ENCODE measurements at regions not wholly inside any gene's neighbourhood (a gene's known extent, or its start where the extent isn't known, plus 50 kb on each side); places are given as distances from the start of the nearest gene placed in this dataset.

DNA sequence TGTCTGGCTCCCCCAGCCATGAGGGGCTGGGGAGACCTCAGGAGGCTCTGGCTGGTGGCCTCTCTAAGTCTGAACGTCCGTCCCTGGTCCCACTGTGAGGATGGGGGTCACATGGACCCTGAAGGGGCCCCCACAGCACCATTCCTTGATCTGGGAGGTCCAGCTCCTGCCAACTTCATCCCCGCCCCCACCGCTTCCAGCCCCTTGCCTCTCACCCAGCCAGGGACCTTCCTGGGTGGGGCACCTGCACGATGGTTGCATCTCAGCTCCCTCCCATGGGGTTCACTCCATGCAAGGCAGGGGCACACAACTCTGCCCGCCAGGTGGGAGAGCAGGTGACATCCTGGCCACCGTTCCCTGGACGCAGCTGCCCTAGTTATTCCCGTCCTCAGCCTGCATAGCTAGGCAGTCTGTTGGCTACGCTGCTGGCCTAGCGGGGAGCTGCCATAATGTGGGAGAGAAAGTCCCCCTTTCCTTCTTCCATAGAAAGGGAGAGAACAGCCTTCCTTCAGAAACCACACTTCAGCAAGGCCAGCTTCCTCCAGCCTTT is 217.9 kb upstream of the RPL38 start:
- no peaks in the 10 kb centered on the region for H3K36me3 ChIP-seq (ENCODE audit: insufficient read depth, low read length)
- H3K9me3 ChIP-seq (ENCODE audit: insufficient read depth, low read depth, low read length), result no peaks in the 10 kb centered on the region
- 91% methylated on average over 10 of the region's 11 CpGs for WGBS
- no peaks in the 10 kb centered on the region for H3K4me1 ChIP-seq (ENCODE audit: insufficient read depth, low read length)
- H3K27ac ChIP-seq (ENCODE audit: low read depth, low read length), result no peak overlapping the region
- H3K4me3 ChIP-seq (ENCODE audit: low read length), result no peak overlapping the region
- no peaks in the 10 kb centered on the region for H3K27me3 ChIP-seq (ENCODE audit: insufficient read depth, low read length)
- no peak overlapping the region for H3K9ac ChIP-seq (ENCODE audit: low read depth, low read length)

DNA sequence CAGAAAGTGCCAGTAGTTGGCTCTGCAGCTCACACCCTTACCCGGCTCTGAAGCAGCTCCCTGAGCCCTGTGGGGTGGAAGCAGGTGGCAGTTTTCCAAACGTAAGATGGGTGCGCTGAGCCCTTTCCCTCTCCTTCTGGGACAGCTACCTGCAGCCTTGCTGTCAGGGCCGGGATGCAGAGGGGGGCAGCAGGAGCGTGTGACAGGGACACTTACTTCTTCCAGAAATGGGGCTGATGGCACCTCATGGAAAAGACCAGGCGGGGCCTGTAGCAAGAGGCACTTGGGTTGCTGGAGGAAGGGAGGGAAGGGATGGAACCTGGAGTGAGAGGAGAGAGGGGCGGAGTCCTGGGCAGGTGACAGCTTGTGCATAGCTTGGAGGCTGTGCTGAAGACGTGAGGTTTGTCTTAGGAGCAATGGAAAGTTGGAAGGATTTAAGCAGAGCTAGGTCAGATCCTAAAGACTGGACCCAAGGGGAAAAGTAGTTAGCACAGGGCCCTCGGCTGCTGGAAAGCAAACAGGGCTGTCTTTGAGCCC is 216.8 kb upstream of the RPL38 start:
- Histone ChIP-seq H3K27ac (ENCODE audit: low read depth, low read length) (no peak overlapping the region), H3K9me3 (ENCODE audit: insufficient read depth, low read depth, low read length) (no peaks in the 10 kb centered on the region), H3K4me1 (ENCODE audit: insufficient read depth, low read length) (no peaks in the 10 kb centered on the region), H3K9ac (ENCODE audit: low read depth, low read length) (no peak overlapping the region), H3K4me3 (ENCODE audit: low read length) (no peak overlapping the region), H3K27me3 (ENCODE audit: insufficient read depth, low read length) (no peaks in the 10 kb centered on the region), H3K36me3 (ENCODE audit: insufficient read depth, low read length) (no peaks in the 10 kb centered on the region)
- 83% methylated on average over 9 of the region's 9 CpGs for WGBS

GRCh38 chr17:73987395-73987794 is 216.1 kb upstream of the RPL38 start:
- no peaks in the 10 kb centered on the region for H3K27me3 ChIP-seq (ENCODE audit: insufficient read depth, low read length)
- no peak overlapping the region for H3K27ac ChIP-seq (ENCODE audit: low read depth, low read length)
- H3K4me1 ChIP-seq (ENCODE audit: insufficient read depth, low read length), result no peaks in the 10 kb centered on the region
- WGBS, result 93% methylated on average over 9 of the region's 9 CpGs
- no peak overlapping the region for H3K4me3 ChIP-seq (ENCODE audit: low read length)
- H3K9ac ChIP-seq (ENCODE audit: low read depth, low read length), result no peak overlapping the region
- H3K9me3 ChIP-seq (ENCODE audit: insufficient read depth, low read depth, low read length), result no peaks in the 10 kb centered on the region
- no peaks in the 10 kb centered on the region for H3K36me3 ChIP-seq (ENCODE audit: insufficient read depth, low read length)

DNA sequence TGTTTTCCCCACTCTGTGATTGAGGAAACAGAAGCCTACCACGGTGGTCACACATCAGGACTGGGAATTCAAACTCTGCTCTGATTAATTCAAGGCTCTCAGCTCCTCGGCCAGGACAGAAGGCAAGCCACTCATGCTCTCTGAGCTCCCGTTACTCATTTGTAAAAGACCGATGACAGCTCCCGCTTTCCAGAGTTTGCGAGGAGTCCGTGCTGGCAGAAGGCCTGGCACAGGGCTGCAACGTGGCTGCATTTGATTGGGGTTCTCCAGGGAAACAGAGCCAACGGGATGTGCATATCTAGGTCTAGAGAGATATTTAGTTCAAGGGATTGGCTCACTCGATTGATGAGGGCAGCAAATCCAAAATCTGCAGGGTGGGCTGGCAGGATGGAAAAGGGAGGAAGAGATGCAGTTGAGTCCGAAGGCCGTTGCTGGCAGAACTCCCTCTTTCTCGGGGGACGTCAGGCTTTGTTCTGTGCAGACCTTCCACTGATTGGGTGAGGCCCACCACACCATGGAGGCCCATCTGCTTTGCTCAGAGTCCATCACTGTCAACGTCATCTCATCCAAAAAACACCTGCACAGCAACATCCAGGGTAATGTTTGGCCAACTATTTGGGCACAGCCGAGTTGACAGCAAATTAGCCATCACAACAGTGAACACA is 215.5 kb upstream of the RPL38 start:
- Histone ChIP-seq H3K9ac (ENCODE audit: low read depth, low read length) (no peak overlapping the region), H3K27me3 (ENCODE audit: insufficient read depth, low read length) (no peaks in the 10 kb centered on the region), H3K4me3 (ENCODE audit: low read length) (no peak overlapping the region), H3K27ac (ENCODE audit: low read depth, low read length) (no peak overlapping the region), H3K36me3 (ENCODE audit: insufficient read depth, low read length) (no peaks in the 10 kb centered on the region), H3K4me1 (ENCODE audit: insufficient read depth, low read length) (no peaks in the 10 kb centered on the region), H3K9me3 (ENCODE audit: insufficient read depth, low read depth, low read length) (no peaks in the 10 kb centered on the region)
- whole genome bisulfite sequencing, result 92% methylated on average over 16 of the region's 16 CpGs

DNA sequence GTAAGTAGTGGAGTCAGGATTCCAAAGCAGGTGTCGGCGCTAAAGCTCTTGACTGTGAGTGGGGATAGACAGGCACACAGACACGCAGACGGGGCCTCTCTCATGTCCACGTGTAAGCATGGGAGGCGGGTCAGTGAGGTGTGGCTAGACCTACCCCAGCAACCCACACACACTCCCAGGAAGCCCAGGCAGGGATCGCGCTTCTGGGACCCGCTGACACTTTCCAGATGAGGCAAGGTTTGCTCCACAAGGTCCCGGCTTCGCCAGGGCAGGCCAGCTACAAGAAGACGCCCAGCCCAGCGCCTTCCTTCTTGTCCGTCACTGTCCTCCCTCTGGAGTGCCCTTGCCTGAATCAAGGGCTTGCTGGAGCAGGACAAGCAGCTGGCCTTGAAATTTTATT is 213.8 kb upstream of the RPL38 start:
- no peak overlapping the region for H3K27ac ChIP-seq (ENCODE audit: low read depth, low read length)
- no peak overlapping the region for H3K9ac ChIP-seq (ENCODE audit: low read depth, low read length)
- WGBS, result 91% methylated on average over 14 of the region's 14 CpGs
- no peaks in the 10 kb centered on the region for H3K36me3 ChIP-seq (ENCODE audit: insufficient read depth, low read length)
- H3K27me3 ChIP-seq (ENCODE audit: insufficient read depth, low read length), result no peaks in the 10 kb centered on the region
- H3K9me3 ChIP-seq (ENCODE audit: insufficient read depth, low read depth, low read length), result no peaks in the 10 kb centered on the region
- H3K4me3 ChIP-seq (ENCODE audit: low read length), result no peak overlapping the region
- H3K4me1 ChIP-seq (ENCODE audit: insufficient read depth, low read length), result no peaks in the 10 kb centered on the region

- WGBS, result 94% methylated on average over 7 of the region's 7 CpGs
- Histone ChIP-seq H3K4me1 (ENCODE audit: insufficient read depth, low read length) (no peaks in the 10 kb centered on the region), H3K4me3 (ENCODE audit: low read length) (no peak overlapping the region), H3K9me3 (ENCODE audit: insufficient read depth, low read depth, low read length) (no peaks in the 10 kb centered on the region), H3K27me3 (ENCODE audit: insufficient read depth, low read length) (no peaks in the 10 kb centered on the region), H3K36me3 (ENCODE audit: insufficient read depth, low read length) (no peaks in the 10 kb centered on the region), H3K9ac (ENCODE audit: low read depth, low read length) (no peak overlapping the region), H3K27ac (ENCODE audit: low read depth, low read length) (no peak overlapping the region)
Observed at GRCh38 chr17:73990290-73990689, 213.2 kb upstream of the RPL38 start.

DNA sequence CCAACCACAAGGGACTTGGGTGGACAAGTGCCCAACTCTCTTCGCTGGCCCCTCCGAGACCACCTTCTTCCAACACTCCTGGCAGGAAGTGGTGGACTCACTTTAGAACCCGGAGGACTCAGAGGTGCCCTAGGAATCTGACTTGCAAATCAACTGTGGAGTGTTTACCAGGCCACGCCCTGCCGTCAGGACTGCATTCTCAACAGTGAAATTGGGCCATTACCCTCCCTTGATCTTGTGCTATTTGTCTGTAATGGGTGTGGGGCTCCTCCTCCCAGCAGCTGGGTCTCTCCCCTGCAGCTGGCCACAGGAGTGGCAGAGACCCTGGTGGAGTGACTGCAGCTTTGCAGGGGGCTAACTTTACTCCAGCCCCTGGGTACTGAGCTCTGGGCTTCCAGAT is 212.2 kb upstream of the RPL38 start:
- H3K9me3 ChIP-seq (ENCODE audit: insufficient read depth, low read depth, low read length), result no peaks in the 10 kb centered on the region
- no peak overlapping the region for H3K9ac ChIP-seq (ENCODE audit: low read depth, low read length)
- H3K4me3 ChIP-seq (ENCODE audit: low read length), result no peak overlapping the region
- no peaks in the 10 kb centered on the region for H3K4me1 ChIP-seq (ENCODE audit: insufficient read depth, low read length)
- H3K36me3 ChIP-seq (ENCODE audit: insufficient read depth, low read length), result no peaks in the 10 kb centered on the region
- no peaks in the 10 kb centered on the region for H3K27me3 ChIP-seq (ENCODE audit: insufficient read depth, low read length)
- WGBS, result 70% methylated on average over 5 of the region's 5 CpGs
- H3K27ac ChIP-seq (ENCODE audit: low read depth, low read length), result no peak overlapping the region

DNA sequence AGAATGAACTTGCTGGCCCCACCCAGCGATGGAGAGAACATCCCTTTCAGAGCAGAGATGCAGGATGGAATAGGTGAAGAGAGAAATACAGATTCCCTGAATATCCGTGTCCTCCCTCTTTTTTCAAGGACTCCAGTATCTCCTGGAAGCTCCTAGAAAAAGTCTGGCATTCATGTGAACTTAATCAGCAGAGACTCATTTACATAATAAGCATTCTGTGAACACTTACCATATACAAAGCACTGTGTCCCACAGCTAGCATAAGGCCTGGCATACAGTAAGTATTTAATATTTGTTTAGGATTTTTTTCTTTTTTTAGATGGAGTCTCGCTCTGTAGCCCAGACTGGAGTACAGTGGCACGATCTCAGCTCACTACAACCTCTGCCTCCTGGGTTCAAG is 208.5 kb upstream of the RPL38 start:
- 89% methylated on average over 3 of the region's 4 CpGs for WGBS
- Histone ChIP-seq H3K36me3 (ENCODE audit: insufficient read depth, low read length) (no peaks in the 10 kb centered on the region), H3K4me3 (ENCODE audit: low read length) (no peak overlapping the region), H3K27ac (ENCODE audit: low read depth, low read length) (no peak overlapping the region), H3K9me3 (ENCODE audit: insufficient read depth, low read depth, low read length) (no peaks in the 10 kb centered on the region), H3K9ac (ENCODE audit: low read depth, low read length) (no peak overlapping the region), H3K27me3 (ENCODE audit: insufficient read depth, low read length) (no peaks in the 10 kb centered on the region), H3K4me1 (ENCODE audit: insufficient read depth, low read length) (no peaks in the 10 kb centered on the region)

DNA sequence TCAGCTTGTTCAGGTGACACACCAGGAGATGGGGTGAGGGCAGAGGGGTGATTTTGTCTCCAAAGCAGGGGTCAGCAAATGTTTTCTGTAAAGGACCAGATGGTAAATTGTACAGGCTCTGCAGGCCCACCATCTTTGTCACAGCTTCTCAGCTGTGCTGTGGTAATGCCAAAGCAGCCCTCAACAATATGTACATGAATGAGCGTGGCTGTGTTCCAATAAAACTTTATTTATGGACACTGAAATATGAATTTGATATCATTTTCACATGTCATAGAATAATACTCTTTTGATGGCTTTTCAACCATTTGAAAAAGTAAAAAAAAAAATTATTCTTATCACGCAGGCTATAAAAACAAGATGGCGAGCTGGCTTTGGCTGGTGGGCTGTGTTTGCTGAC is 206.4 kb upstream of the RPL38 start:
- WGBS, result 93% methylated on average over 3 of the region's 3 CpGs
- Histone ChIP-seq H3K27ac (ENCODE audit: low read depth, low read length) (no peak overlapping the region), H3K27me3 (ENCODE audit: insufficient read depth, low read length) (no peaks in the 10 kb centered on the region), H3K9me3 (ENCODE audit: insufficient read depth, low read depth, low read length) (no peaks in the 10 kb centered on the region), H3K4me3 (ENCODE audit: low read length) (no peak overlapping the region), H3K4me1 (ENCODE audit: insufficient read depth, low read length) (no peaks in the 10 kb centered on the region), H3K9ac (ENCODE audit: low read depth, low read length) (no peak overlapping the region), H3K36me3 (ENCODE audit: insufficient read depth, low read length) (no peaks in the 10 kb centered on the region)

DNA sequence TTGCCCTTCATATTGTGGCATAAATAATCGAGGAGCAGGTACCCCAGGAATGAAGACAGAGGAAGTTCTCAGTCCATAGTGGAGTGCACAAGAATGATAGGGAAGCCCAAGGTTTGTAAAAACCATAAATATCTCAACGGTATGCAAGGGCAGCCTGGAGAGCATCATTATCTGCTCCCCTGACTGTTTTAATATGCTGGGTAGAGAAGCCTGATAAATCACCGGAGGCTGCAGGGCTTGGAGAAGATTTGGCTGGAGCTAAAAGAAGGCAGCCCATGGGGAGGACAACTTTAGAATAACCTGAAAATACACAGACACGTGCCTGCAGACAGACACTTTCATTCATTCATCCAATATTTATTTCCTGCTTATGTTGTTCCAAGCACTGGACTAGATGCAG is 205.2 kb upstream of the RPL38 start:
- Histone ChIP-seq H3K36me3 (ENCODE audit: insufficient read depth, low read length) (no peaks in the 10 kb centered on the region), H3K4me3 (ENCODE audit: low read length) (no peak overlapping the region), H3K9ac (ENCODE audit: low read depth, low read length) (no peak overlapping the region), H3K9me3 (ENCODE audit: insufficient read depth, low read depth, low read length) (no peaks in the 10 kb centered on the region), H3K27me3 (ENCODE audit: insufficient read depth, low read length) (no peaks in the 10 kb centered on the region), H3K4me1 (ENCODE audit: insufficient read depth, low read length) (no peaks in the 10 kb centered on the region), H3K27ac (ENCODE audit: low read depth, low read length) (no peak overlapping the region)
- WGBS, result 87% methylated on average over 4 of the region's 4 CpGs

GRCh38 chr17:73998653-73999645 is 204.5 kb upstream of the RPL38 start:
- 54% methylated on average over 19 of the region's 23 CpGs for WGBS
- no peak overlapping the region for H3K4me3 ChIP-seq (ENCODE audit: low read length)
- no peak overlapping the region for H3K9ac ChIP-seq (ENCODE audit: low read depth, low read length)
- no peak overlapping the region for H3K27ac ChIP-seq (ENCODE audit: low read depth, low read length)
- H3K9me3 ChIP-seq (ENCODE audit: insufficient read depth, low read depth, low read length), result no peaks in the 10 kb centered on the region
- H3K27me3 ChIP-seq (ENCODE audit: insufficient read depth, low read length), result no peaks in the 10 kb centered on the region; the same call in 1 of the 2 replicates
- H3K36me3 ChIP-seq (ENCODE audit: insufficient read depth, low read length), result no peaks in the 10 kb centered on the region
- no peaks in the 10 kb centered on the region for H3K4me1 ChIP-seq (ENCODE audit: insufficient read depth, low read length)

All from HUES64 (cell line).